ENCODE measurements at regions not wholly inside any gene's neighbourhood (a gene's known extent, or its start where the extent isn't known, plus 50 kb on each side); places are given as distances from the start of the nearest gene placed in this dataset.

GRCh38 chr6:130620338-130620781, 206.8 kb upstream of the SMLR1 start:
- H3K9me3 ChIP-seq: no peaks in the 10 kb centered on the region
- H3K4me3 ChIP-seq (ENCODE audit: low read depth, low read length): no peak overlapping the region
- H3K4me1 ChIP-seq: no peaks in the 10 kb centered on the region
- H3K27me3 ChIP-seq: no peaks in the 10 kb centered on the region
- no peaks in the 10 kb centered on the region for H3K36me3 ChIP-seq
- no peak for TF ChIP-seq CTCF (IDR thresholded peaks at IDR 0.05; ENCODE audit: low read depth, low read length)
- DNase-seq: no peak

GRCh38 chr6:130622142-130622541, 205.1 kb upstream of the SMLR1 start:
- Histone ChIP-seq H3K36me3 (no peaks in the 10 kb centered on the region), H3K9me3 (no peaks in the 10 kb centered on the region), H3K4me3 (ENCODE audit: low read depth, low read length) (no peak overlapping the region), H3K27me3 (no peaks in the 10 kb centered on the region), H3K4me1 (no peaks in the 10 kb centered on the region)
- no peak for TF ChIP-seq CTCF (IDR thresholded peaks at IDR 0.05; ENCODE audit: low read depth, low read length)
- DNase-seq: no peak

GRCh38 chr6:130624046-130624445, 203.2 kb upstream of the SMLR1 start:
- Histone ChIP-seq H3K27me3 (no peaks in the 10 kb centered on the region), H3K4me1 (no peaks in the 10 kb centered on the region), H3K4me3 (ENCODE audit: low read depth, low read length) (no peak overlapping the region), H3K9me3 (no peaks in the 10 kb centered on the region), H3K36me3 (no peaks in the 10 kb centered on the region)
- DNase-seq: no peak
- TF ChIP-seq CTCF (IDR thresholded peaks at IDR 0.05; ENCODE audit: low read depth, low read length): no peak

- Histone ChIP-seq H3K36me3 (no peaks in the 10 kb centered on the region), H3K27me3 (no peaks in the 10 kb centered on the region), H3K9me3 (no peaks in the 10 kb centered on the region), H3K4me1 (no peaks in the 10 kb centered on the region), H3K4me3 (ENCODE audit: low read depth, low read length) (no peak overlapping the region)
- no peak for TF ChIP-seq CTCF (IDR thresholded peaks at IDR 0.05; ENCODE audit: low read depth, low read length)
- DNase-seq: no peak
These were observed 201.2 kb upstream of the SMLR1 start for GRCh38 chr6:130625825-130626527.

- no peaks in the 10 kb centered on the region for H3K27me3 ChIP-seq
- no peak for TF ChIP-seq CTCF (IDR thresholded peaks at IDR 0.05; ENCODE audit: low read depth, low read length)
- no peaks in the 10 kb centered on the region for H3K36me3 ChIP-seq
- no peaks in the 10 kb centered on the region for H3K9me3 ChIP-seq
- no peak for DNase-seq
- no peak overlapping the region for H3K4me3 ChIP-seq (ENCODE audit: low read depth, low read length)
- H3K4me1 ChIP-seq: no peaks in the 10 kb centered on the region
These were observed 198.3 kb upstream of the SMLR1 start for GRCh38 chr6:130628862-130629261.

GRCh38 chr6:130629640-130630039, 197.6 kb upstream of the SMLR1 start:
- no peaks in the 10 kb centered on the region for H3K36me3 ChIP-seq
- no peaks in the 10 kb centered on the region for H3K9me3 ChIP-seq
- no peaks in the 10 kb centered on the region for H3K27me3 ChIP-seq
- H3K4me1 ChIP-seq: no peaks in the 10 kb centered on the region
- no peak for TF ChIP-seq CTCF (IDR thresholded peaks at IDR 0.05; ENCODE audit: low read depth, low read length)
- H3K4me3 ChIP-seq (ENCODE audit: low read depth, low read length): no peak overlapping the region
- DNase-seq: no peak
